GM12878 (cell line): ENCODE measurements at regions not wholly inside any gene's neighbourhood (a gene's known extent, or its start where the extent isn't known, plus 50 kb on each side); places are given as distances from the start of the nearest gene placed in this dataset.

Experiments
- ATAC-seq: fragments of 200-7000 bp; cut with Tn5 transposase; 3 replicates; pipeline ENCODE4 v1.9.1; 2020; ENCODE audit warnings: mild to moderate bottlenecking, moderate library complexity
- BruUV-seq: library from RNA; stranded (reverse); fragments of 400-500 nt; replicated peaks from 2 replicates; lab custom pipeline; 2021; lab: Mats Ljungman, UMichigan
- CTCF ChIA-PET: fragments of 300-600 bp; sonication (Branson Sonifier 250); formaldehyde crosslinking; extraction: SDS; loops from one replicate; lab custom pipeline; 2021; ENCODE audit warnings: inconsistent platforms; lab: Yijun Ruan, JAX
- POLR2A ChIA-PET: fragments of 350-600 bp; formaldehyde crosslinking; extraction: SDS; loops from one replicate; lab custom pipeline; 2021; ENCODE audit warnings: inconsistent platforms; lab: Charles Lee
- RAD21 ChIA-PET: fragments of 300-600 bp; sonication (Branson Sonifier 250); formaldehyde crosslinking; loops from one replicate; lab custom pipeline; 2023; ENCODE audit warnings: antibody characterized with exemption; ENCODE audit not compliant: unreplicated experiment; lab: Charles Lee
- SMC1A ChIA-PET: fragments of 300-600 bp; sonication (Branson Sonifier 250); formaldehyde crosslinking; loops from one replicate; lab custom pipeline; 2023; ENCODE audit not compliant: unreplicated experiment, uncharacterized antibody; lab: Charles Lee
- DNase-seq: peaks from one replicate; pipeline ENCODE4 v3.0.0-alpha.2; 2011; ENCODE audit warnings: low read depth, low spot score
- FAIRE-seq: peaks from 3 replicates; lab custom pipeline; 2011; peaks lifted over from hg19 to GRCh38; lab: Jason Lieb, UNC
- H2AFZ ChIP-seq: 2 replicates; pipeline ENCODE4 v1.6.0; 2011; ENCODE audit warnings: low read depth, low read length, control low read depth; ENCODE audit not compliant: control insufficient read depth
- H3K27ac ChIP-seq: 2 replicates; pipeline ENCODE4 v1.5.1; 2011; ENCODE audit warnings: control low read depth; ENCODE audit not compliant: control insufficient read depth, insufficient read depth
- H3K27me3 ChIP-seq, 2 experiments: replicated peaks in 1 of 2; 2 replicates each; pipeline versions ENCODE4 v1.6.0 to v1.6.1; 2011; ENCODE audit warnings: low read length in 1 of 2; ENCODE audit not compliant: control insufficient read depth in 2 of 2, insufficient read depth in 2 of 2
- H3K36me3 ChIP-seq, 2 experiments: 2 replicates each; pipeline ENCODE4 v1.5.1; 2011; ENCODE audit warnings: low read length in 1 of 2; ENCODE audit not compliant: control insufficient read depth in 2 of 2, insufficient read depth in 2 of 2
- H3K4me1 ChIP-seq: 2 replicates; pipeline ENCODE4 v1.6.1; 2011; ENCODE audit warnings: mild to moderate bottlenecking, low read length, moderate library complexity, mixed read lengths; ENCODE audit not compliant: control insufficient read depth, insufficient read depth
- H3K4me2 ChIP-seq: 2 replicates; pipeline ENCODE4 v1.6.0; 2011; ENCODE audit warnings: control low read depth; ENCODE audit not compliant: control insufficient read depth, insufficient read depth
- H3K4me3 ChIP-seq: fragments of 200-600 bp; sonication (generic); 2 replicates; pipeline ENCODE4 v1.5.1; 2016
- H3K79me2 ChIP-seq: 2 replicates; pipeline ENCODE4 v1.6.0; 2011; ENCODE audit warnings: low read length; ENCODE audit not compliant: control insufficient read depth, insufficient read depth
- H3K9ac ChIP-seq: 2 replicates; pipeline ENCODE4 v1.8.0; 2011; ENCODE audit warnings: low read length, control low read depth, mixed read lengths; ENCODE audit not compliant: control insufficient read depth, insufficient read depth
- H3K9me3 ChIP-seq: replicated peaks from 3 replicates; pipeline ENCODE4 v1.5.1; 2011; ENCODE audit warnings: mild to moderate bottlenecking, low read length; ENCODE audit not compliant: control insufficient read depth, insufficient read depth
- H4K20me1 ChIP-seq: 2 replicates; pipeline ENCODE4 v1.6.0; 2011; ENCODE audit not compliant: control insufficient read depth, insufficient read depth
- BCLAF1 ChIP-seq: fragments of 450-650 bp; IDR thresholded peaks from 2 replicates; pipeline ENCODE4 v1.6.1; 2017; ENCODE audit warnings: antibody characterized with exemption, mild to moderate bottlenecking, moderate library complexity
- EED ChIP-seq: sonication (generic); IDR thresholded peaks from 2 replicates; pipeline ENCODE4 v1.6.1; 2016; ENCODE audit warnings: antibody characterized with exemption, low read depth
- SUZ12 ChIP-seq: fragments of 200-600 bp; sonication (generic); IDR thresholded peaks from one replicate; pipeline ENCODE4 v1.6.1; 2018; ENCODE audit warnings: antibody characterized with exemption, mild to moderate bottlenecking; ENCODE audit not compliant: unreplicated experiment
- TCF3 ChIP-seq: IDR thresholded peaks from 2 replicates; pipeline ENCODE4 v1.6.1; 2012; ENCODE audit warnings: low read depth, mild to moderate bottlenecking, low read length, borderline replicate concordance; ENCODE audit not compliant: insufficient read depth
- ZSCAN29 ChIP-seq: fragments of 450-650 bp; IDR thresholded peaks from 2 replicates; pipeline ENCODE4 v1.6.1; 2017; ENCODE audit warnings: mild to moderate bottlenecking, moderate library complexity
- WGBS: methylation state at CpG from one replicate; pipeline ENCODE4 v1.1.6; 2016; ENCODE audit warnings: low lambda C conversion rate; ENCODE audit not compliant: insufficient replicate concordance, insufficient coverage; ENCODE audit errors: missing lambda C conversion rate; 5-methylcytosine and 5-hydroxymethylcytosine counted together
- in situ Hi-C: fragments of 300-500 bp; cut with MboI; formaldehyde crosslinking; loops from 9 replicates; pipeline ENCODE4 v1.14.3; 2018; ENCODE audit warnings: mixed read lengths
- intact Hi-C: fragments of 100-400 bp; cut with micrococcal nuclease; formaldehyde crosslinking; loops from one replicate; pipeline ENCODE4 v1.14.2; 2022; ENCODE audit not compliant: unreplicated experiment

GRCh38 chr1:118659646-118660045, 328.5 kb downstream of the TBX15 start:
- no peaks in the 10 kb centered on the region for H4K20me1 ChIP-seq
- intact Hi-C loops, result no loop called here
- no peaks in the 10 kb centered on the region for H3K4me1 ChIP-seq
- H3K79me2 ChIP-seq, result no peaks in the 10 kb centered on the region
- in situ Hi-C loops, result no loop called here
- no peaks in the 10 kb centered on the region for H3K27me3 ChIP-seq
- TF ChIP-seq TCF3 (no peak), SUZ12 (no peak), ZSCAN29 (no peak), EED (no peak), BCLAF1 (no peak)
- H2AFZ ChIP-seq, result no peak overlapping the region
- WGBS, result 50% methylated on average over 3 of the region's 3 CpGs
- no peaks in the 10 kb centered on the region for H3K36me3 ChIP-seq
- SMC1A ChIA-PET, result interaction anchor here (1.0 kb wide), 1 partner anchor 14 kb away, joined by 3 read pairs; no protein-coding TSS in a partner anchor
- H3K4me2 ChIP-seq, result no peak overlapping the region
- no peaks in the 10 kb centered on the region for H3K9me3 ChIP-seq
- no TSS peak for BruUV-seq
- FAIRE-seq (no peak), ATAC-seq (no peak), DNase-seq (no peak)
- H3K27ac ChIP-seq, result no peak overlapping the region
- RAD21 ChIA-PET, result no interaction called here
- CTCF ChIA-PET, result no interaction called here
- POLR2A ChIA-PET, result no interaction called here
- H3K9ac ChIP-seq, result no peak overlapping the region
- H3K4me3 ChIP-seq, result no peak overlapping the region
